Germinal center (tissue), 1 donor: ENCODE measurements at regions not wholly inside any gene's neighbourhood (a gene's known extent, or its start where the extent isn't known, plus 50 kb on each side); places are given as distances from the start of the nearest gene placed in this dataset.

Source experiments
- DNase-seq: peaks from one replicate; pipeline ENCODE4 v3.0.0; 2012; ENCODE audit warnings: mixed read lengths, low spot score

DNA sequence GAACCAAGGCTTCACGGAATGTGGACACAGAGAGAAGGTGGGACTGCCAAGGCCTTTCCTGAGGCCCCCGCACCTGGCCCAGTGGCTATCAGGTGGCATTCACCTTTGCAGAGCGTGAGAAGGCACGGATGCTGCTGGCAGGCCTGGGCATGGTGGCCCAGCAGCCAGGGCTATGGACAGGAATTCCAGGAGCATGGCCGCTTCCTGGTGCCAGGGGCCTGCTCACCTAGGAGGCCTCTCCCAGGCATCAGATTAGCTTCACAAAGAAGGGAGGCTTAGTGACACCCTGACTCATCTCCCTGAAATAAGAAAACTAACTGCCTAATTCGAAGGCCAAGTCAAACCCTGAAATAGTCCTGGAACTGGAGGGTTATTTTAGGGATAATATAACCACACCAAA, 155.8 kb downstream of the TEX29 start:
- no peak for DNase-seq

- no peak for DNase-seq
Measured at GRCh38 chr13:111479412-111479811, 159.0 kb downstream of the TEX29 start.

DNA sequence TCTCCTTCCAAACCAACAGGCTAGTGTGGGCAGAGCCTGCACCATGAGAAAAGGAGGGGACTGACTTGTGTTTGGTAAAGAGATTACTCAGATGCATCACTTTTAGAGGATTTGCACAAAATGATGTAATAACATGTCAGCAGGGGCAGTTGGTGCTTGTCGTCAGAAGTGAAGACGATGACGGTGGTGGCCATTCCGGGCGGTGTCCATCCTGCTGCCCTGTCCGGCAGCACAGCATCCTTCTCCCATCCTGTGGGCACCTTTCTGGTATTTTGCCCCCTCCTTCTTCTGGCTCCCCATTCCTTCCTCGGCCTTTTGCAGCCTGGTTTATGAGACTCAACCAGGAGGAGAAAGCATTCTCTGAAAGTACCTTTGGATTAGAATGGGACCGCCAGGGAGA, 160.1 kb downstream of the TEX29 start:
- DNase-seq, result no peak

DNA sequence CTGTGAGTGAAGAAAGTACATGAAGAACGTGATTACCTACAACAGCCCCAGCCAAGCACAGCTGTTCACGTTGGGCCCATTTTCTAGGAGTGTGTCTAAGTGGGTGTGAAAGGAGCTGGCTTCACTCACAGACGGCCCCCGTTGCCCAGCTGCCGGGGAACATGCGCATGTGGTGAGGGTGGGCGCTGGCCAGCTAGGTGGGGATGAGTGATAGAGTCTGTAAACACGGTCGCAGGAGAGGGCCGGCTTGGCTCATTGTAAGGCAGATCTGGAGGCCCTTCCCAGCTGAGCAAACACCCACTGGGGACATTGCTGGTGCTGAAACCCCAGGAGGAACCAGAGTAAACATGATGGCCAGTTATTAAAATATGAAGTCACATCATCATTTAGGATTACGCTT, 160.5 kb downstream of the TEX29 start:
- DNase-seq, result no peak

- DNase-seq, result no peak
Measured at GRCh38 chr13:111482126-111482525, 161.7 kb downstream of the TEX29 start.

- no peak for DNase-seq
Measured at GRCh38 chr13:111482806-111483620, 162.6 kb downstream of the TEX29 start.

- DNase-seq, result no peak
Measured at GRCh38 chr13:111483621-111483987, 163.2 kb downstream of the TEX29 start.

DNA sequence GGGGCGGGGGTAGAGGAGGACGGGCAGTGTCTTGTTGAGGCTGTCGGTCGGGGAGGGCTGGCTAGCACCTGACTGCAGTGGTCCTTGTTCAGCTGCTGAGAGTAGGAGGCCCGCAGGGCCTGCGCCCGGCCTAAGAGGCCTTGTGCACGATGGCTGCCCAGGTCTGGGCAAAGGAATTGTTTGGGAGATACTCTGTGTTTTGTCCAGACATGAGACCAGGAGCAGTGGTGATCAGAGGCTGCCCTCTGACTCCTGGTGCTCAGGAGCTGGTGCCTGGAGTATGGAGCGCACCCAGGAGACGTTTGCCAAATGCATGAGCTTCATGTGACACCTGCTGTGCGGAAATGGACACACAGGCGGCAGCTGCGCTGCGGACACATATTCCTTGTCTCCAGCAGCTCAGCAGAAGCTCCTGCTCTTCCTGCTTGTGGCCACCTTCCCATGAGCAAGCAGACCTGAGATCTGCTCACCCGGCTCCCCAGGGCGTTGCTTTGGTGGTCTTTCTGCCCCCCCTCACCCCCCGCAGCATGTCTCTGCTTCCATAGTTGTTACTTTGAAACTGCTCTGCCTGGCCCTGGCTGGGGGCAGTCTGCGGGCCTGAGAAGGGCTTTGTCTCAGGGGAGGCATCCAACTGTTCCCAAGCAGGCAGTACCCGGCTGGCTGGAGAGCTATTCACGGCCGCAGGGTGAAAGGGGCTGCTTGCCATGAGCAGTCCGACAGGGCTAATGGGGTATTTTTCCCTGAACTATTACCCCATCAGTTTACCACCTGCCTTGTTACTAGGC, 163.9 kb downstream of the TEX29 start:
- DNase-seq, result no peak

GRCh38 chr13:111484959-111485358, 164.5 kb downstream of the TEX29 start:
- DNase-seq, result no peak

- no peak for DNase-seq
Measured at GRCh38 chr13:111485491-111486250, 165.2 kb downstream of the TEX29 start.

GRCh38 chr13:111486331-111486730, 165.9 kb downstream of the TEX29 start:
- no peak for DNase-seq

GRCh38 chr13:111486801-111487200, 166.4 kb downstream of the TEX29 start:
- DNase-seq, result no peak

GRCh38 chr13:111488486-111489132, 168.2 kb downstream of the TEX29 start:
- no peak for DNase-seq

GRCh38 chr13:111489301-111489700, 168.9 kb downstream of the TEX29 start:
- DNase-seq, result no peak

- DNase-seq, result no peak
Measured at GRCh38 chr13:111490611-111491010, 170.2 kb downstream of the TEX29 start.

GRCh38 chr13:111491021-111491420, 170.6 kb downstream of the TEX29 start:
- no peak for DNase-seq

GRCh38 chr13:111491659-111492058, 171.2 kb downstream of the TEX29 start:
- no peak for DNase-seq

DNA sequence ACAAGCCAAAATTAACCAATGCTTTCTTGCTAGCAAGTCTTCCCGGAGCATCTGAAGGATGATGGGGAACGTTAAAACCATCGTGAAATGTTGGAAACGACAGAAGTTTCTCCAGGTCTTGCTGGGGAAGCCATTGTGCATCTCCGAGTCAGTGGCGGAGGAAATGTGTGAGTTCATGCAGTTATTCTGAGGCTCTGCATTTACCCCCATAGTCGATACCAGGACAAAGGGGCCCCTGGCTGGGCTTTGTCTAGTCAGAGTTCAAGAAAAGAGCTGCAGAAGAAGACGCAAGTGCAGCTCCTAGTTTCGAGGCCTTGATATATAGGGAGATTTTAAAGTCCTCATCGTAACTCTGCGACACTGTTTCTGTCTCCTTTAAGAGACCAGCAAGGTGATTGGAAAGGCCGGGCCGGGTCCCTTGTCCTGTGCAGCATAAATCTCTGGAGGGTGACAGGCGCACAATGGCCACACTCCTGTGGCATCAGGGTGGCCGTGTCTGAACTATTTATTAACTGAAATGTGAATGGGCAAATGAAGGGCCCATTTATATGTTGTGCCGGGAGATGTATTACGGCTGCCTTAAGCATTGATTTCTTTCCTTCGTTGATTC, 172.0 kb downstream of the TEX29 start:
- no peak for DNase-seq

GRCh38 chr13:111492958-111493357, 172.5 kb downstream of the TEX29 start:
- no peak for DNase-seq

DNA sequence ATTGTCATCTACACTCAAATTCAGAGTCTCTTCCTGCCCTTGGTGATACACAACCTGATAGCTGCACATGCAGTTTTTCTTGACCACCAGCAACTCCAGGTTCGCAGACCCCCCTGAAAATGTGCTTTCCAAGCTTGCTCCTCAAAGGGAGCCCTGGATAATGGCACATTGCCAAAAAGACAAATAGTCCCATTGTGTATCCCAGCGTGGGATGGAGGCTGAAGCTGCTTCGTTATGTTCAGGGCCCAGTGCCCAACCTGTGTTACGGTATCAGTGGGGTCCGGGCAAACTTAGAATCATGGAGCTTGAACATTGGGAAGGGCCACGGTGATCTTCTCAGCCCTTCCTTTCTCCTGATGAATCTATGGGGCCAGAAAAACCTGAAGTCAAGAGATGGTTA, 173.0 kb downstream of the TEX29 start:
- DNase-seq, result no peak

DNA sequence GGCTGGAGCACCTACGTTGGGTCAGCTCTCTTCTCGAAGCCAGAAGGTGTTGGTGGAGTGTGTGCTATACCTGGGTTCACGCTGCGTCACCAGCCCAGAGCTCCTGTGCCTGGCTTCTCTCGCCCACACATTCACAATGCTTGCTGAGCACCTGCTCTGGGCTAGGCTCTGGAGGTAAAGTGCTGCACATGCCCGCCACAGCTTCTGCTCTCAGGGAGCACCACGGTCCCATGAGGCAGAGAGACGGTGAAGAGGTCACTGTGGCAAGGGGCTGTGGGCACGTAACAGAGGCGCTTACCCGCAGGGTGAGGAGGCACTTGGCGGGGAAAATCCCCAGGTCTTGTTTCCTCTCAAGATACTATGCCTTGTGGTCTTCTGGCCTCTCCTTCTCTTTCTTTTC, 174.2 kb downstream of the TEX29 start:
- DNase-seq, result no peak
